Stimulated activated CD4-positive, alpha-beta T cell treated with anti-CD3 and anti-CD28 coated beads, TNF-alpha, amount 100 ng/mL, for 48 hours (primary cell): ENCODE measurements at regions not wholly inside any gene's neighbourhood (a gene's known extent, or its start where the extent isn't known, plus 50 kb on each side); places are given as distances from the start of the nearest gene placed in this dataset.

Experiments used
- DNase-seq, 3 donors: peaks; one replicate each; pipeline ENCODE4 v3.0.0-alpha.2; 2020; ENCODE audit warnings: low read depth in 3 of 3

DNA sequence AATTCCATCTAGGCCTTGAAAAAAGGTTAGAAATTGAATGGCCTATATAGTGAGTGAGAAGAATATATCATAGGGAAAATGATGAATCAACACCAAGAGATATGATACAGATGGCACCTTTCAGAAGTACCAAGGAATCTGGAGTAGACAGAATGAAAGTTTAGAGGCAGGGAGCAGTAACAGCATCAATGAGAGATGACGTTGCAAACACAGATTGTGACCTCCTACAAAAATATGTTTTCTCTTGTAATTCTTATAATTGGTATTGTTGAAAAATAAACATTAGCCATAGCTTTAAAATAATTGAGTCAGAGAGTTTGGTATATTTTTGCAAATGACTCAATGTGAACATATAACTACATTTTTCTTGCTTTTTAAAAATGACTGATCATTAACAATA, 1223.1 kb upstream of the GJE1 start:
- DNase-seq, result no peak

DNA sequence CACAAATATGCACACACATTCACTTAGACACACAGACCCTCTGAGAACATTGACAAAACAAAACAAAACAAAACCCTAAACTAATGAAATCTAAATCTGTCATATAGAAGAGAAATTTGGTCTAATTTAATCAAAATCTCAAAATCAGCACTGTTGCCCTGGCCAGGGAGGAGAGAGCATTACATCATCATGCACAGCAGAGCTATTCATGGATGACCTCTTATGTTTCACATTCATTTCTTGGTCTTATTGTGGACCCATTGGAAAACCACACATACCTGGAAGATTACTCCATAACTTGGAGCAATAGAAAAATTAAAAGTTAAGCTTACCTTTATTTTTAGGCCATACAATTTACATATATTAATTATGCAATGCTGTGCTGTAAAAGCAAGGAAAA, 1223.6 kb upstream of the GJE1 start:
- no peak for DNase-seq

DNA sequence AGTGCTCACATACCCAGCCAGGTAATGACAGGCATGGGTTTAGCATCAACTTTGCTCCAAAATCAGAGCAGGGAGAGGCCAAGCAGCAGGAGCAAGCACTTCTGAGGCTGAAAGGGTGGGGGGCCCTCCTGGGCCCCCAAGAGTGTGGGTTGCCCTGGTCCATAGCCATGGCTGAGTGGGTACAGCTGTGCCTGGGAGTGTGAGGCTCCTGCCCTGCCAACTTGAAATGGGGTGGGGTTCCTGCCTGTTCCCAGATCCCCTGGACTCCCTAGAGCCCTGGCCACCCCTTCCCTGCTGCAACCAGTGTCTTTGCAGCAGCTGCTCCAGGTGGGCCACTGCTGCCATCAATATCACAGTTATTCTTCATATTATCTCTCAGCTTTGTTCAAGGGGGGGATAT, 1224.2 kb upstream of the GJE1 start:
- no peak for DNase-seq

DNA sequence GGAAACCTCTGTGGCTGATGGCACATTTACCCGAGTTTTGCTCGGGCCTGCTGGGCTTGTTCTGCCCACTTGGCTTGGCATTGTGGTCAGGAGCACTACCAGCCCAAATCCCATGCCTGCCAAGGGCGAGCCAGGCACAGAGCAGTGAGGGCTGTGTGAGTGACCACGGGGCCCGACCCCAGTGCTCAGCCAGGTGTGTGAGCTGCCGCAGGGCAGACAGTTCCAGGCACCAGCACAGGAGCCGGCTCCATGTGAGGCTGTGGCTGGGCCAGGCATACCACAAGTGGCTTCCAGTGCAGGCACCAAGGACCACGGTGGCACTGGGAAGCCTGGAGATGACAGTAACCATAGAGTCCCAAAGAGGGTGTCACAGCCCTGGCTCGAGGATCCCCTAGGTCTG, 1225.5 kb upstream of the GJE1 start:
- DNase-seq, result no peak

DNA sequence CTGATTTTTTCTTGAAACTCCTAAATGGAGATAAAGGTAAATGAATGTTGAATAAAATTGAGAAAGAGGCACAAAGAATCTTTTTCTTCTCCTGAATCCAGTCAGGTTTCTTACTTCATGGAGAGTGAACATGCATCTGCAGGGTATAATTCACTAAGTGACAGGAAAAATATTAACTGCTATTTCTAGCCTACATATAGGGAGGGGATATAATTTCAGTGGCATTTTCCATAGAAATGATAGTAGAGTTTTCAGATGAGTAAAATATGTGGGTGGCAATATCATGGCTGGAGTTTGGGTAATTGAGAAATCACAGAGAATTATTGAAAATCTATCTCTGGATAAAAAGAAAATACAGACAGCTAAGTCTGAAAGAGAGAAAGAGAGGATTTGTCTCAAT, 1227.0 kb upstream of the GJE1 start:
- DNase-seq, result no peak

DNA sequence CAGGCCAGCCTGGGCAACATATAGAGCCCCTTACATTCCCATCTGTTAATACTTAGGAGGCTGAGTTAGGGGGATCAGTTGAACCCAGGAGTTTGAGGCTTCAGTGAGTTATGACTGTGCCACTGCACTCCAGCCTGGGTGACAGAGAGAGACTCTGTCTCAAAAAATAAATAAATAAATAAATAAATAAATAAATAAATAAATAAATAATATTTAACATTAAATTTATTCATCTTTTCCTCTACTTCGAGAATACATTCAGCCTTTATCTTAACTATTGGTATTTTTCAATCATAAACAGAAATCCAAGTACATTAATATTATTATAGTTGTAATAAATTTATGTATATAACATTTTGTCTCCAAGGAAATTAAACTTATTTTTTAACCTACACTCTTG, 1227.7 kb upstream of the GJE1 start:
- DNase-seq, result no peak

DNA sequence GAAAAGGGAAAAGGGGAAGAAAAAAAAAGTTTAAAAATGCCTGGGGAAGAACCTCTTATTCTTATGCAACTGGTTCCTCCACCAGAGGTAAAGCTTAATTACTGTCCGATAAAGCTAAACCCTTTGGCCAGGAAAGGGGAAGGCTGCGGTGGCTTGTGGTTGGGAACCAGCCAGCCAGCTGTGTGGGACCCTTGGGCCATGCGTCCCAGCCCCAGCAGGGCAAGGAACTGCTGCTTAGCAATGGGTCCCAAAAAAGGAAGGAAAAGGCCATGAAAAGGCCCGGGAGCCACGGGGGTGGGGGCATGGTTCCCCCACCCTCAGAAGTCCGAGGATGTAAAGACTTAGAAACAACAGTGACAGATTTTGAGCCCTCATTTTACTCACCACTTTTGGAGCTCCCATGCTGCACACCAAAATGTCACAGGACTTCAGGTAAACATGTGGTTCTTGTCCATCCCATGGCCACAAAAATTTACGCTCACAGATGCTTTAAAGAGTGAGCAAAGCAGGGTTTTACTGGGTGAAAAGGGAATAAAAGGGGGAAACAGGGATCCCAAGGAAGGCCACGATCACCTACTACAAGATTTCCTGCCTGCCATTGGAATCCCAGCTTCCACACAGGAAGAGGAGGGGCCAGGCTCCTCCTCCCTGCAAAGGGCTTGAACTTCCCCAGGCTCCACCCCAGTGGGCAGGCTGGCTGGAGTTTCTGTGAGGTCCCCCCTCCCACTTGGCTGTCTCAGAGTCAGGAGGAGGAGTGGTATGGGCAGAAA, 1234.7 kb upstream of the GJE1 start:
- DNase-seq, result no peak

DNA sequence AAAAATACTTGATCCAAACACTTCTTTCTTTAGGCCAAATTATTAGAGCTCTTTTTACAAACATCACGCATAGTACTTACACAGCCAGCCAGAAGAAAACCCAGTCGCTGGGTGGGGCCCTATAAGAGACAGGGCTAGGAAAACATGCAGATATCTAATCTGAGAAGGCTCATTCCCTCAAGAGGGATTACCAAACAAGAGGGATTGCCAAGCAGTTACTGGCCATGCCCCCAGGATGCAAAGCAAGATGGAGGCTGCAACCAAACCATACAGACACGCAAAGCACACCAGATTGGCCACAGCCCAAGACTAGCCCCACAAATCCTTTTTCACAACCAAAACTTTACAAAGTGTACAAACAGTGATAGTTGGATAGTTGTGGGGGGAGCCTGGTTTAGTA, 1235.4 kb upstream of the GJE1 start:
- DNase-seq, result no peak

DNA sequence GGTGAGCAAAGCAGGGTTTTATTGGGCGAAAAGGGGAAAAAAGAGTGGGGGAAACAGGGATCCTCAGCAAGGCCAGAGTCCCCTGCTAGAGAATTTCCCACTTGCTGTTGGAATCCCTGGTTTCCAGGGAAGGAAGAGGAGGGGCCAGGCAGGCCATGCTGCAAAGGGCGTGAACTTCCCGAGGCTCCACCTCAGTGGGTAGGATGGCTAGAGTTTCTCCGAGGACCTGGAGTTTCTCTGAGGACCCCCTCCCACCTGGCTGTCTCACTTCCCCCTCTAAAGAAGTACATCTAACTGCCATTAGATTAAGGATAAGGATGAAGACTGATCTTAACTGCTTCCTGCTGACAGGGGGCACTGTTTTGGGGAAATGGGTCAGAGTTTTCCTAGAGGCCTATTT, 1239.3 kb upstream of the GJE1 start:
- no peak for DNase-seq

DNA sequence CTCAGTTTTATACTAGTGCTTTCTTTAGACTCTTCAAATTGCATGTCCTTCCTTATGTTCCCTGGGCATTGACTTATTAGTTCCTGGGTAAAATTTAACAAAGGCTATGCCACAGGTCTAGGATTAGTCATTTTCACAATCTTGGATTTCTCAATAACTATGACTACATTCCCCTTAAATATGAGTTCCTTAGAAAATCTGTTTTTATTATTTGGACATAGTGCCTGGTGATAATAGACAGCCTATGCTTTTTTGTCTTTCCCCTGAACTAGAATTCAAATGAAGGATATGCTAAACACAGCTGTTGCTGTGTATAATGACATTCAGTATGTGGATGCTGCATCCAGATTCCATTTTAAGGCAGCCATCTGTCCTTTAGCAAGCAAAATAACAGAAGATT, 1252.8 kb upstream of the GJE1 start:
- no peak for DNase-seq

DNA sequence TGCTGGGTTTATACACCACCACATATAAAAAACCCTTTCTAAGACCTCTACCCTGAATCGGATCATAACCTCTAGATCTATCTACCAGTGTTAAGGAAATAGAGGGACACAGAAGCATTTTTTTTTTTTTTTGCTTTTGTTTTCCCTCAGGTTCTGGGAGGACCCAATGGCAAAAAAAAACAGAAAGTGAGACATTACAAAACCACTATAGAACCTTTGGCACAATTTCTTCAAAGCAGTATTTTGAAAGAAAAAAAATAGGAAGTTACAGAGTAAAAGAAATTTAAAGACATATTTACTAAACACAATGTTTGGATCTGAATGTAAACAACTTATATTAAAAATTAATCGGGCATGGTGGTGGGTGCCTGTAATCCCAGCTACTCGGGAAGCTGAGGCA, 1258.7 kb upstream of the GJE1 start:
- no peak for DNase-seq

DNA sequence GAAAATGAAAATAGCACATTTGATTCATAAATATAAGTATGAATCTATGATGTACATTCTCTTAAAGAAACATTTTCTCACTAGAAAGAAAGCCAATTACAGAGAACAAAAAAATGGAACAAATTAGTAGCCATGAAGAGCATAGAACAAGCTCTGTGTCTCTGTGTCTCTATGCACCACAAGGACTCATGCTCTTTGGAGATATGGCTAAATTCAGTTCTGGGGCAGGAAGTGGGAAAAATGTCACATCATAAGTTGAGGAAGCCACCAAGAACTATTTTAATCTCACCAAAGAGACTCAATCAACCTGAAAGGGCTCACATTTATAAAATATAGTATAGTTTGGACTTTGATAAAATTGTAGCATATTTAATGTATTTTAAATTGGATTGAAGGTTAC, 1259.8 kb upstream of the GJE1 start:
- no peak for DNase-seq

DNA sequence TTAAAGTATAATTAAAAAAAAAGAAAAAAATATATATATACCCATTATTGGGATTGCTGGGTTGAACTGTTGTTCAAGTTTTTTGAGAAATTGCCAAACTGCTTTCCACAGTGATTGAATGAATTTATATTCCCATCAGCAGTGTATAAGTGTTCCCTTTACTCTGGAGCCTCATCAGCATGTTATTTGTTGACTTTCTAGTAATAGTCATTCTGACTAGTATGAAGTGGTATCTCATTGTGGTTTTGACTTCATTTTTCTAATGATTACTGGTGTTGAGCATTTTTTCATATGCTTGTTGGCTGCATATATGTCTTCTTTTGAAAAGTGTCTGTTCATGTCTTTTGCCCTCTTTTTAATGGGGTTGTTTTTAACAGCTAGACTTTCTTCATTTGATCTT, 1260.8 kb upstream of the GJE1 start:
- DNase-seq, result no peak

DNA sequence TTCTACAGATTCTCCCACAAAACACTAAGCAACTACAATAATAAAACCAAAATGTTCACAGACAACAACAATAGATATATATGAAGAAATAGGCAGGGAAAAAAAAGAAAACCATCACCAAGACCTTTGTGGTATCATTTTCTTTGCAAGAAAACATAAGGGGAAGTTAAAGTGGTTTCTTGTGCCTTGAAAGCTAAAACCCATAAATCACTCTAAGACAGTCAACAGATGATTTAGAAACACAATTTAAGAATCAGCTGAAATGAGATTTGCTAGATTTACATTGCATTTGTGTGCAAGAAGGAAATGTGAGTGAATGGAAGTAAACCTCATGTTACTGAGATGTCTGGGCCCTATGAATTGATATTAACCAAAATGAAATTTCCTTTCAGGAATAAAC, 1265.4 kb upstream of the GJE1 start:
- no peak for DNase-seq

DNA sequence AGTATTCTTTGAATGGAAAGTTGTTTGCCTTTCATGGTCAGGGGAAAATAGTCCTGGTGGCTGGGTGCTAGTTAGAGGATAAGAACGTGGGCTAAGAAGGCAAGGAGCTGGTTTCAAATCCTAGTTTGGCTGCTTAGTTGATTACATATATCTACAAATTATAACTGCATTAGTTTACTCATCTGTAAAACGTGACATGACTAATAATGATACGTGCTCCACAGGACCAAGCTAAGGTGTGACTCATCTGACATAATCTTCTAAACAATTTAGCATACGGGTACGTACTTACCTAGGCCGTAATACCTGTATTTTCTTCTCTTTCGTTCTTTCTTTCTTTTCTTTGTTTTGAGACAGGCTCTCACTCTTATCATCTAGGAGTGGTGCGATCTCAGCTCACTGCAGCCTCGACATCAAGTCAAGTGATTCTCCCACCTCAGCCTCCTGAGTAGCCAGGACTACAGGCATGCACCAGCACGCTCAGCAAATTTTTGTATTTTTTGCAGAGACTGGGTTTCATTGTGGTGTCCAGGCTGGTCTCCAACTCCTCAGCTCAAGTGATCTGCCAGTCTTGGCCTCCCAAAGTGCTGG, 1274.2 kb upstream of the GJE1 start:
- no peak for DNase-seq

DNA sequence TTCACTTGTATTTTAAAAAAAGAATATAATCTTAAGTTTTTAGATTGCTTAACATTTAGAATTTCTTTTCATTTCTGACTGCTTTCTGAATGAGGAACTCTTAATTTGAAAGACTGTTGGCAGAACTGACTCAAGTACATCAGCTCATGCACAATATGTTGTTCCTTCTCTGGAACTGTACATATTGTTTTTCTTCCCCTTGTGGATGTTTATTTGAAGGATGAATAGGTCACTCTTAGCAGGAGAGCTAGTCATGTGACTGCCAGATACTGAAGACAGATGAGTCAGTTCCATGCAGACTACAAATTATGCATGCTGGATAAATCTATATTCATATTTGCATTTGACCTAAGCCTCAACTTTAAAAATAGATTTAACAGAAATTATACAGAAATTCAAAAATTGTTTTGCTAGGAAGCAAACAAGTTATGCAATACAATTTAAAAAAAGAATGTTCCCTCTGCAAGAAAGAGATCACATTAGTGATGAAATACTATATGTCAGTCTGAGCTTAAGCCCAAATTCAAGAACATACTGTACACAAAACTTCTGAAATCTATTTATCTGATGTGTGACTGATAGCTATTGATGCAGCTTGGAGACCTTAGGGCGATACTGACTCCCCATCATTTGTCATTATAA, 1274.9 kb upstream of the GJE1 start:
- DNase-seq, result no peak

DNA sequence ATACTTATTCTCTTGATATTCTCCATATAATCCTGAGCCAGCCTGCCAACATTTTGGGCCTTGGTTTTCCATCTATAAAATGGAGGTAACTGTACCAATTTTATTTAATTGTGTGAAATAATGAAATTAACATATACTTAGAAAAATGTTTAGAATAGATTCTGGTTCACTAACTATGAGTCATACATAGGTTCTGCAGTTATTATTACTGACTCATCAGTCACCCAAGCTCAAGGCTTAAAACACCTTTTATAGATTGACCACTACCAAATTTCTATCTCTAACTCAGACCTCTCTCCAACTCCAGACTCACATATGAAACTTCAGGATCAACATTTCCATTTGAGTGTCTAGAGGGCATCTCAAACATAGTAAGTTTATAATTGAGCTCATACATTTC, 1277.2 kb upstream of the GJE1 start:
- no peak for DNase-seq

DNA sequence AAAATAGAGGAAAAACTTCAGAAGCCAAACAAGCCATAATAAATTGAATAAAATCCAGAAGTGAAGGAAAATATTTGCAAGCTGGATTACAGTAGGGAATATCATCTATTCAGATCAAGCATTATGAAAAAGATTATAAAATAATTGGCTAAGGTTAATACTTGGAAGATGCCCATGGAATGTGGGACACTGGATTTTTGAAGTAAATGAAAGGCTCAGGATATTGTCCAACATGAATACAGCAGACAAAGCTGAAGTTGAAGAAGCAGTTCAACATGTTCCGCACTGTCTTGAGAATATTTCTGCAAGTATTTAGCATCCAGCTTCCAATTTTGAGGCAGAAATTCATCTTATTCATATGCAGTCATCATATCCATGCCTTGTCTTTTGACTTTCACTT, 1278.4 kb upstream of the GJE1 start:
- no peak for DNase-seq

DNA sequence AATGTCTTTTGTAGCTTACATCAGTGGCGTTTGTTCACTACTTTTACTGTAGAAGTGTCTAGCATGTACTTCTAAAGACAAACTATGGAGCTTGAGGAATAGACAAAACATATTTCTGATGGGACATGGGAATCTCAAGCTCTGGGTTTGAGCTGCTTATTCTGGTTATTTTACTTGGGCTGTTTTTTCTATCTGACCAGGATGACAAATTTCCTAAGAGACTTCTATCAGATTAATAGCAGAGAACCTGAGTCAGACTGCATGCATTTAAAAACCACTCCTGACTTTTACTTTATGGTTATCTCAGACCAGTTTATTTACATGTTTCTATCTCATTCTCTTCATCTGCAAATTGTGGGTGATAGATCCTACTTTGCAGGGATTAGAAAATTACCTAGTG, 1282.3 kb upstream of the GJE1 start:
- no peak for DNase-seq

DNA sequence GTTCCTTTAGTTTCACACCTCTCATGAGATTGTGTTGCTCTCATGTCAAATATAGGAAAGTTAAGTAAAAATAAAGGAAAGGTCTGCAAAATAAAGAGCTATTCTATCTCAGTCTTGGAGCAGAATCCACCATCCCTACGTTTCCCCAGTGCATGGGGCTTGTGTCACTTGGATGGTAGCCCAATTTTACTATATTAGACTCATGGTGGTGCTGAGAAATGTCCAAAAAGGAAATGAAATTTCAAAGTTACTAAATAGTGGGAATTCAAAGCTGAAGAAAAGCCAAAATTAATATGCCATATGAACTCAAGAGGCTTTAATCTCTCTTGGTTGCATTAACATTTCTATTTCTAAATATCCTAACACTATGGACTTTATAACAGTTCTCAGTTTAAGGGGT, 1283.3 kb upstream of the GJE1 start:
- DNase-seq, result no peak

DNA sequence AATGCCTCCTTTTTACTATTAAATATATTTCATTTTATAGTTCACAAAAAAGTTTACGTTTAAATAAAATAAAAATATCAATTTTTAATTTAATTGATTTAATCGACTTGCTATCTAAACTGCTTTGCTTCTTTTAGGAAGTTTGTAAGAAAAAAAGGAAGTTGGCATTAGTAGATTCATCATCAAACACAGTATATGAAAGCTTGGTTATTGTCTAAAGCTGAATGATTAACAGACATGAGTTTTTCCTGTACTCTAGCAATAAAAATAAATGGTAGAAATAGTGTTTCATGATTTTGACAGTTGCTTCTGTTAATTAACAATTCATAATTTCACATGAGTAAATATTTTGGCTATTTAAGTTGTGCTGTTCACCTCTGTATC, 1285.5 kb upstream of the GJE1 start:
- no peak for DNase-seq

DNA sequence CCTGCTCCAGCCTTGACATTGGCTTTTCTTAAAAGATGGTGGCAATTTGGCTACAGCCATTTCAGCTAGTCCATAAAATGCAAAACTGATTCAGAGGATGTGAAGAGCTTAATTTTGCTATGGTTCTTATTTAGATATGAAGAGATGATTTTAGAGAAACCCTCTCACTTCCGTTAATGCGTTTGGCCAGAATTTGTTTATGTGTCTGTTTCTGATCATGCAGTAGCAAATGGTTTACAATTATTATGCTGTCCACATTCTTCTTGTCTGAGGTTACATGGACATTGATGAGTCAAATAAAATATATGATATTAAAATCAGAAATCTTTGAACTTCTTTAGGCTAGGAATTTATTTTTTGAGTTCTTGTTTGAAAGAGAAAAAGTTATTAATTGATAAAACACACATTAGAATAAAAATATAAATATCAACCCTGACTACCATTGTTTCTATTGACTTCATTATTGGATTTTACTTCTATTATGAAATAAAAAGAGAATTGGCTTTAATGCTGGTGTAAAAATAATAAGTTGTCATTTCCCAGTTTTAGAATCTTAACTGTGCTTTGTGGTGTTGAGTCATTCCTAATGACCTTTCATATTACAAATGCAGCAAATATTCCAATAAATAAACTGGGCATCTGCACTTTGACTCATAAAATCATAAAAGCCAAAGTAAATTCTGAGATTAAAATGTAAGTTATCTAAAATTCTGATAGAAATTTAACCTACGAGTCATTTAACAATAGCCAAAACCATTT, 1286.0 kb upstream of the GJE1 start:
- no peak for DNase-seq

DNA sequence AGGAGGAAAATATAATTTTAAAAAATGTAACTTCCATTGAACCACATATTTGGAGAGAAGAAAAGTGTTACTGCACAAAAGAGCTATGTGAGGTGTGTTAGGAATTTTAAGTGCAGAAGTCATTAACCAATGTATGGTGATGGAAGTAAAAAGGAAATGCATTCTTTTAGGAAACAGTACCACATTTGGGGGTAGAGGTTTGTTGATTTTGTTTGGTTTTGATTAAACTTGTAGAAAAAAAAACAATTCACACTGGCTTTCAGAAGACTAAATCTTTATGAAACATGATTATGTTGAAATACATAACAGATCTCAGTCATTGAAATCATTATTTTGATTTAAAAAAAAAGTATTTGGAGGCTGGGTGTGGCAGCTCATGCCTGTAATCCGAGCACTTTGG, 1287.0 kb upstream of the GJE1 start:
- no peak for DNase-seq
